ENCODE measurements at regions not wholly inside any gene's neighbourhood (a gene's known extent, or its start where the extent isn't known, plus 50 kb on each side); places are given as distances from the start of the nearest gene placed in this dataset.
"Not testable (repeated sequence)": the region's sequence is repeated elsewhere in the genome, so short reads cannot be mapped to it uniquely, and the experiment has no call there.

DNA sequence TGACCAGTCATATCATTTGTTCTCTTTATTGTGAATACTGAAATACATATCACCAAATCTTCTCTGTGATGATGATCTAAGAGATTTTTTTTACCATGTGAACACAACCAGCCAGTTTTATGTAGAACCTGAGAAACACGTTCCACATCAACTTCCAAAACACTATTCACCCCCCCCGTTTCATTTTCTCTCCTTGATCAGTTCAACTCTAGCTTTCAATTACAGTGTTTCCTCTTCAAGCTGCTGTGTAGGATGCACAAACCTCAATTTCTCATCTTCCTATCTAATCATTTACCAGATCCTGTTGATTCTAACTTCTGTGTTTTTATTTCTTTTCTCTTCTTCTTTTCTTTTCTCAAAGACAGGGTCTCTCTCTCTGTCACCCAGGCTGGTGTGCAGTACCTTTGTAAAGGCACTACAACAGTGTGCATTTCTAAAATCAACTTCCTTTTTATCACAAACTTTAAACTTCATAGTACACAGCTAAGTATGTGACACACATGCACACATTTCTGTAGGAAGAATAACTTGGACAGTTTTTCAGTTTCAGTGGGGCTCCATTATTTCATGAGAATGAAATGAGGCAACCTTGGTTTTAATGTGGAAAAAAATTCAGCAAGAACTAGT, 149.9 kb upstream of the FBXO33 start:
- no peak for DNase-seq (ENCODE audit: low read depth in 2 of 2)

DNA sequence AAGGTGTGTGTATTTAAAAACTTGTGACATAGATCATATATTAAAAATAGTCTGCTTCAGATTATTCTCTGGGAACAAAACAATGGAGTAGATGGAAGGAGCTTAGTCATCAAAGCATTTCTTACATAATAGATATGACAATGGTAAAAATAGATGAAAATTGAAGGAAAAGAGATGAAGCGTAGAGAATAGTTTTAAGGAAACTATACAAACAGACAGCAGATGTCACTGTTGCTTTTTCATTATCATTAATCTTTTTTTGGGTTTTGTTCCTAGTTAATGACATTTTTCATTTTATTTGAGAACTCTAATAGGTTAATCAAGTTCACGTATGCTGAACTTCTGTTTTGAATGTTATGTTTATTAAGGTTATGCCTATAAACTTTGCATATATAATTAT, 149.2 kb upstream of the FBXO33 start:
- no peak for DNase-seq (ENCODE audit: low read depth in 2 of 2)

DNA sequence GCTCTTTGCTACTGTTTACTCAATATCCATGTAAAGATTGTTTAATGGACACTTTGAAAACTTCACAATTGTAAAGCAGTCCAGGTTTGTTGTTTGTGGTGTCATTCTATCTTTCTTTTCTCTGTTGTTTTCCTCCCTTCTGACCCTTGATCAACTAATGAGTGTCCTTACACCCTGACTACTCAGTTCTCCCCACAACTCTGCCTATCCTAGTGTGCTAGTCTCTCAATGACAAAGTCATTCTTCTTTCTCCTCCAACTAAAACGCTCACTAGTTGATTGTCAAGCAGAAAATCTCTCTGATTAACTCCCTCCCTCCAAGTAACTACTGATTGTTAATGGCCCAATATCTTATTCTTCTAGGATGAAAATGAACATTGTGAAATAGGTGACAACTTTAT, 148.5 kb upstream of the FBXO33 start:
- DNase-seq (ENCODE audit: low read depth in 2 of 2), result no peak

DNA sequence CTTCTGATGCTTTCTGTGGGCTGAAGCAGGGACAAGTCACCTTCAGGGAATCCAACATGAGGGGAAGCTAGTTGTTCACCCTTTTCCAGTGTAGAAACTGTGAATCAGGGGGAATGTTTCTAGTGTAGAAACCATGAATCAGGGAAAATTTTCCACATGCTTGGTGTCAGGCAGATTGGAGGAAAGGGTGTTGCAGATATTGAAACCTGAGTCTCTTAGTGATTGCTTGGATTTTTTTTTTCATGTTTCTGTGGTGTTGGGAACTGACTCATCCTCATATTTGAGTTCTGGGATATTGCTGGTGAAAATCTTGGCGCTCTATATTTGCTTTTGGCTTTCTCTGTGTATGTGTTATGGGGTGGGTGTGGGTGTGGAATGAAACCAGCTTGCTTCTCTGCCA, 144.5 kb upstream of the FBXO33 start:
- no peak for DNase-seq (ENCODE audit: low read depth in 2 of 2)

DNA sequence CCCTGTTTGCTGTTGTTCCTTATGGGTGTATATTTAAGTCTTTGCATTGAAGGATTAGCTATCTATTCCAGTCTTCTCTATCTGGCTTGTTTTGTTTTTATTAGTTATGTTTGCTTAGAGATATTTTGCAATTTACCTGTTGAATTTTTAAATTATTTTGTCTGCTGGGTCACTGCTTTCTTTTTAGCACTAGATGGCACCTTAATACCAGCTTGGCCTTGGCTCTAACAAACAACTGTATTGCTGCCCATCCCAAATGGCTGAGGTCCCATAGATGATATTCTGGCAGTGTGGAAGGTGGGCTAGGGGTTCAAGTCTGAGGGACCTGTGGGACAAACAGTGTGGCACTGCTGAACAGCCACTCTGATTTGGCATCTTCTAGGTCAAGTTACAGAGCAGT, 144.0 kb upstream of the FBXO33 start:
- no peak for DNase-seq (ENCODE audit: low read depth in 2 of 2)

DNA sequence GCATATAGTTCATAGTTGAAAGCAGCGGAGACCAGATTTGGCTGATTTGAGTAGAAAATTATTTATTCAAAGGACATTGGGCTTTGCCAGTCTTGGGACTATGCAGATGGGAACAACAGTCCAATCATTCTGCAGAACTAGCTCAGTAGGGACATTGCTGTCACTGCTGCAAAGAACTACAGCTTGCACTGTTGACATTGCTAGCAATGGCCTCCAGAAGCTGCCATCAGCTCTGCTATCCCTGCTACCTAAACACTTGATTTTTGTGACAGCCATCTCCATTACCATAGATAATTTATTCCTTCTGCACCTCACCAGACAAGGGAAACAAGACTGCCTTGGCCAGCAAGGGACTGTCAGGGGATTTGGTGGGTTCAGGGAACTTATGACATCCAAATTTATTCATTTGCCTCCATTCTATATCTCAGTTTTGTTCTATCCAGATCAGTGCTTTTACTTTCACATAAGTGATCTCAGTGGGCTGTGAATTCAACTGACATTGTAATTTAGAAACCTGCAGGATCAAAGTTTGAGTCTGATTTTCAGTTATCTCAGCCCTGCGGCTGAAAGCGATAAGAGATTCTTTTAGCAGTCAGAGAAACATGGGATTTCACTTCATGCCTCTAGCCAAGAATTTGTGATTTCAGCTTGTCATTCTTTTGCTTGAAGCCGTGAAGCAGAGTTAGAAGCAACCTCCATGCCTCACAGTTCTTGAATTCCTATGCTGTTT, 136.7 kb upstream of the FBXO33 start:
- DNase-seq (ENCODE audit: low read depth in 2 of 2), result no peak

DNA sequence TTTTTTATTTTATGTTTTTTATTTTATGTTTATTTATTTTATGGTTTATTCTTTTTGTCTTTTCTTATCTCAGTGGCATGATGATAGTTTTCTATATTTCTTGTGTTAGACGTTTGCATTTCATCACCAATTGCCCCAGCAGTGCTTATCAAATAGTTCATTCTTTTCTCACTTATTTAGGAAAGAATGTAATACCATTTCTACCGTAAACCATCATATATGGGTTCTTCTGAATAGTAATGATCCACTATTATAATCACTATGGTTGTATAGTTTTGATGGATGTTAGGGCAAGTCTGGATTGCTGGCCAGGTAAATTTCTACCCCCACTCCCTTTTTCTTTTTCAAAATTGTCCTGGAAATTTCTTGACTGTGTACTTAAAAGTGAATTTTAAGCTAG, 134.6 kb upstream of the FBXO33 start:
- no peak for DNase-seq (ENCODE audit: low read depth in 2 of 2)

DNA sequence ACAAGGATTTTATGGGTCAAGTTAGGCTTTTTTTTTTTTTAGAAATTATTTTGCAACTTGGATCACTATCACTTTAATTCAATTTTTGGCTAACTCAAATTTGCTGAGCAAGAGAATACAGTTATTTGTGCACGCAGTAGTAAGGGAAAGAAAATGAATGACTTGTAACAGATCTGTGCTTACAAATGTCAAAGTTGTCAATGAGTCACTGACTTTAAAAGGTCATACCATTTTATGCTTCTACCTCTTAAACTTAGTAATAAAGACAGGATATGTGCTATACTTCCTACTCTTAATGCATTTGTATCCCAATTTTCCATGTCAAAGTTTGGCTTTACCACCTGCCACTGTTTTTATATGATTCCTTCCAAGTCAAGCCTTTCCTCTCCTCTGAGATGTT, 131.1 kb upstream of the FBXO33 start:
- DNase-seq (ENCODE audit: low read depth in 2 of 2), result no peak

DNA sequence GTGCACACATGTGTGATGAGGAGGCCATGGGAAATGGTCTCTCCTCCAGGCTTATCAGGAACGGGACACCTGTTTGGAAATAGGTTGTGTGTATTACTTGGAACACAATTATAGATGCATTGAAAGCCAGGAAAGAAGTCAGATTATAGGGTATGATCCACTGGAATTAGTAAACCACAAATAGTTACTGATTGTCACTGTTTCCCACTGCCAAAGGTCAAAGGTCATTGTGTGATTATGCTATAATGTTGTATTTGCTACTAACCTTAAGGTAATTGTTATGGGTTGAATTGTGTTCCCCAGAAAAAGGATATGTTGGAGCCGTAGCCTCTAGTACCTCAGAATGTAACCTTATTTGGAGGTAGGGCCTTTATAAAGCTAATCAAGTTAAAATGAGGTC, 129.9 kb upstream of the FBXO33 start:
- DNase-seq (ENCODE audit: low read depth in 2 of 2), result no peak

DNA sequence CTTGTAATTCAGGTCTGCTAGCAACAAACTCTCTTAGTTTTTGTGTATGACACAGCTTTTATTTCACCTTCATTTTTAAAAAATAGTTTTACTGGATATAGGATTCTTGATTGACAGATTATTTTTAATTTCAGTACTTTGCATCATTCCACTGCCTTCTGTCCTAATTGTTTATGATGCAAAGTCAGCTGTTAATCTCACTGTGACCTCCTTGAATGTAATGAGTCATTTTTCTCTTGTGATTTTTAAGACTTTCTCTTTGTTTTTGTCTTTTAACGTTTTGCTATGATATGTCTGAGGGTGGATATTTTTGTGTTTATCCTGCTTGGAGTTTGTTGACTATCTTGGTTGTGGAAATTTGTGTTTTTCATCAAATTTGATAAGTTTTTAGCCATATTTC, 126.3 kb upstream of the FBXO33 start:
- no peak for DNase-seq (ENCODE audit: low read depth in 2 of 2)

DNA sequence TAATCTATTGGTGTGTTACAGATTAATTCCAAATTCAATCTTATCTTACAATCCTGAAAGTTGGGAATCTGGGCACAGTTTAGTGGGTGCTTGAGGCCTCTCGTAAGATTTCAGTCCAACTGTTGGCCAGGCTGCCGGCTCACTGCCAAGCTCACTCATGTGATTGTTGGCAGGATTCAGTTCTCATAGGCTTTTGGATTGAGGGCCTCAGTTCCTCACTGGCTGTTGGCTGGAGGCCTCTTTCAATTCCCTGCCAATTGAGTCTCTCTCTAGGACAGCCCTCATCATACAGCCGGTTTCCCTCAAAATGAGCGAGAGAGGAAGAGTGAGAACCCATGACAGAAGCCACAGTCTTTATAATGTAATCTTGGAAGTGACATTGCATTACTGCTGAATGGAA, 123.5 kb upstream of the FBXO33 start:
- no peak for DNase-seq (ENCODE audit: low read depth in 2 of 2)

DNA sequence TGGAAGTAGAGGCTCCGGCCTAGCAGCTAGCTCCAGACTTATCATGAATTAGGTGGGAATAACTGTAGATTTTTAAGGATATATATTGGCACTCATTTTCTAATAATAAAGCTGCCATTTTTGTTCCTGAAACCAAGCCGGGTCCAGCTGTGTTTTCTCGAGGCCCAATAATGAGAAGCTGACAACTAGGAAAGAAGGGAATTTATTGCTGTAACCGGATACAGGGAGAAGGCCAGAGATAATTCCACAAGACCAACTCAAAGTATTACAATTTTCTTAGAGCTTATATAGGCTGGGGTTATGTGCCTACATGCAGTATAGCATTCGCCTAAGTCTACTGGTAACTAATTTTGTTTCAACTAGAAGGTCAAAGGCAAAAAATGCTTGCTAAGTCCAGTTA, 122.3 kb upstream of the FBXO33 start:
- no peak for DNase-seq (ENCODE audit: low read depth in 2 of 2)

DNA sequence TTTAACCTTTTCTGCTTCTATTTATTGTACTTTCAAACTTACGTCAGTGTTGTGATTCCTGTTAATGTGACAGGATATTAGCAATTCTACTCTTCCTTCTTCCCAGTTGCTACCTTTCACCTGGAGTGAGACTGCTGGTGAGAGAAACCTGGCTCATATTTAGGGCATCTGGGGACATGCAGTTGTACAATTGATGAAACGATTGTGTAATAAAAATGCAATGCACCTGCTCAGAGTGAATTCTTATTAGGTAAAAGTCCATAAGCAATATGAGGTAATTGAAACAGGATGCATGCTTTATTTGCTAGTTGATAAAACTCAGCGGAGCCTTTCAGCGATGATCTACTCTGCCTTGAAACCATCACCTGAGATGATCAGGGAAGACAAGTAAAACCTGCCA, 116.1 kb upstream of the FBXO33 start:
- DNase-seq (ENCODE audit: low read depth in 2 of 2), result no peak

DNA sequence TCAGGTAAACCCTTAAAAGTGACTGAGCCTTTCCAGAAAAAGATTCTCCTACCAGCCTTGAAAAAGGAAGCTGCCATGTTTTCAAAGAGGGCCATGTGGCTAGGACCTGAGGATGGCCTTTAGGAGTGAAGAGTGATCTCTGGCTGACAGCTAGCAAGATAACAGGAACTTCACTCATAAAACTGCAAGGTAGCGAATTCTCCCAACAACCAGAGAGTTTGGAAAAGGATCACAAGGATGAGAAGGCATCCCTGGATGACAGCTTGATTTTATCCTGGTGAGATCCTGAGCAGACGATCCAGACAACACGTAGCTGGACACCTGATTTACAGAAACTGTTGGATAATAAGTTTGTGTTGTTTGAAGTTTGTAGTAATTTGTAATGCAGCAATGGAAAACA, 115.6 kb upstream of the FBXO33 start:
- no peak for DNase-seq (ENCODE audit: low read depth in 2 of 2)

DNA sequence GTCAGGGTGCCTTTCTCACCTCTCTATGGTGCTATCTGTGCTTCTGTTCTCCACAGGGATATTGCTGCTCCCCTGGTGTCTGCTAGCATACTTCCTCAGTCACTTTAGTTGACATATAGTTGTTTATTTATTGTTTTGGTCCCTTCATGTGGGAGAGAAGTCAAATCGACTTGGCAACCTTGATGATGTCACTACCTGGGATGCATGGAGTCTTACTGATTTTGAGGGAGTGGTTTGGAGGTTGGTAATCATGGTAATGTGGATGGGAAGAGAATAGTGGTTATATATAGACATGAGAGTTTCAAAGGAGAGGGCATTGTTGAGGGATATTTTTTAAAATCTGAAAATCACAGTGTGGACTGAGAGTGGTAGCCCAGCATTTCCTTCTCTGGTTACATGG, 73.6 kb upstream of the FBXO33 start:
- DNase-seq (ENCODE audit: low read depth in 2 of 2), result no peak

DNA sequence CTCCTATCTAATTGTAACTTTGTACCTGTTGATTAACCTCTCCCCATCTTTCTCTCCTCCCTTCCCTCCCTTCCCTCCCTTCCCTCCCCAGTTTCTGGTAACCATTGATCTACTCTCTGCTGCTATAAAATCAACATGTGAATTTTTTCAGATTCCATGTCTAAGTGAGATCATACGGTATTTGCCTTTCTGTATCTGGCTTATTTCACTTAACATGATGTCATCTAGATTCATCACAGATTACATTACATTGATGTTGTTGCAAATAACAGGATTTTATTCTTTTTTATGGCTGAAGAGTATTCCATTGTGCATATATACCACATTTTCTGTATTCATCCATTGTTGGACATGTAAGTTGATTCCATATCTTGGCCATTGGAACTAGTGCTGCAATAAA, 68.0 kb upstream of the FBXO33 start:
- DNase-seq (ENCODE audit: low read depth in 2 of 2), result no peak

DNA sequence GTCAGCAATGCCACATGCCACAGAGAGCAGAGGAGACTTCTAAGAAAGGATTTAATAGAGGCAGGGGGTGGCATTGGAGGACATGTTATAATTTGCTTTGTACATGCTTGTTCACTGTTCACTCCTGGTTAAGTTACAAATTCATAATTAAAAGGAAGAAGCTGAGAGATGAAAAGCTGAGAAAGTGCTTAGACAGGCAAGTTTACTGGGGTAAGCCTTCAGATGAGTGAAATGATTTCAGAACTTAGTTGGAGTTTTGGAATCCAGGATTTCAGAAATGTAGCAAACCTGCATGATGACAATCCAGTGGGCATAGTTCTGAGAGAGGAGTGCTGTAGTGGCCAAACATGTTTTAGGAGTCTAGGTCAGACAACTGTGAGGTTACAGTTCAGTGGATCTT, 67.3 kb upstream of the FBXO33 start:
- DNase-seq (ENCODE audit: low read depth in 2 of 2), result no peak

DNA sequence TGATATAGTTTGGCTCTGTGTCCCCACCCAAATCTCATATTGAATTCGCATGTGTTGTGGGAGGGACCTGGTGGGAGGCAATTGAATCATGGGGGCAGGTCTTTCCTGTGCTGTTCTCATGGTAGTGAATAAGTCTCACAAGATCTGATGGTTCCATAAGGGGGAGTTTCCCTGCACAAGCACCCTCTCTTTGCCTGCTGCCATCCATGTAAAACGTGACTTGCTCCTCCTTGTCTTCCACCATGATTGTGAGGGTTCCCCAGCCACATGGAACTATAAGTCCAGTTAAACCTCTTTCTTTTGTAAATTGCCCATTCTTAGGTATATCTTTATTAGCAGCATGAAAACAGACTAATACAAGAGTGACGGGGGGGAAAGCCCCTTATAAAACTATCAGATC, 65.4 kb upstream of the FBXO33 start:
- DNase-seq (ENCODE audit: low read depth in 2 of 2), result not testable (repeated sequence)

DNA sequence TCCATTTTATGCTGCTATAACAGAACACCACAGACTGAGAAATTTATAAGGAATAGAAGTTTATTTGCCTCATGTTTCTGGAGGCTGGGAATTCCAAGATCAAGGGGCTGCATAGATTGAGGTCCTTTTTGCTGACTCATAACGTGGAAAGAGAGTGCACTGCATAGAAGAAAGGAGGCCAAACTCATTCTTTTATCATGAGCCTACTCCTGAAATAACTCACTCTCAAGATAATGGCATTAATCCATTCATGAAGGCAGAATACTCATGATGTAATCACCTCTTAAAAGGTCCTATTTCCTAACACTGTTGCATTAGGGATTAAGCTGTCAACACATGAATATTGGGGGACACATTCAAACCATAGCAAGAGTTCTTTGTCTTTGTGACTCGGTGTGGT, 60.0 kb upstream of the FBXO33 start:
- no peak for DNase-seq (ENCODE audit: low read depth in 2 of 2)

DNA sequence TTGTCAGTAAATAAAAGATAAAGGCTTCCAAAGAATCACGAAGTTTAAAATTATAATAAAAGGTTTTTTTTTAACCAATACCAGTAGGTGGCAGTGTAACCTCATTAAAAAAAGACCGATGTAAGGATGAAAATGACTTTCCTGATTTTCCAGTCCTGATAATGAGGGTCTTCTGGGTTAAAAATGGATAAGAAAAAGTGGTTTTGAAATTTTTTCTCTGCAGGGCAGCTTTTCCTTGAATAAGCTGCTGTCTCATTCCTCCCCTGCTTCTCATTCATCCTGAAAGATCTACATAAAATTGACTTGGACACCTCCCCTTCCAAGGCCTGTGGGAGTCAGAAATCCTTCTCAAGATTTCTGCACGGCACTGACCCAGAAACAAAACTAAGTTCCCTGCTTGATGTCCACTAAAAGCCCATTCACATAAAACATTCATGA, 58.9 kb upstream of the FBXO33 start:
- DNase-seq (ENCODE audit: low read depth in 2 of 2), result no peak

DNA sequence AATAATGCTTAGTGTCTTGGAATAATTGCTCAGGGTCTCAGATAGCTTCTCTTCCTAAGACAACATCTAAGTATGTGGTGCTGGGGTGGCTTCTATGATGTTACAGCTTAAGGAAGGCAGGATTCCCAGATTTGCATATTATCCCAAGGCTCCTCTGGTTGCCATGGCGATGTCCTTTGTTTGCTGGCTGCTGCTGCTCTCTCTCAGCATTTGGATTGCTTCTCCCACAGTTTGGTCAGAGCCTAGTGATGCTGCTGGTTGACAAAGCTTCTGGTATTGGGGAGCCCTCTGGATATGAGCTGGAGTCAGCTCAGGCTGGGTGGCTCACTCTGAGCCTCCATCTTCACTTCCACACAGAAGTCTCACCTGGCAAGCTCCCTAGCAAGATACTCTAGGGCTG, 56.4 kb upstream of the FBXO33 start:
- no peak for DNase-seq (ENCODE audit: low read depth in 2 of 2)

DNA sequence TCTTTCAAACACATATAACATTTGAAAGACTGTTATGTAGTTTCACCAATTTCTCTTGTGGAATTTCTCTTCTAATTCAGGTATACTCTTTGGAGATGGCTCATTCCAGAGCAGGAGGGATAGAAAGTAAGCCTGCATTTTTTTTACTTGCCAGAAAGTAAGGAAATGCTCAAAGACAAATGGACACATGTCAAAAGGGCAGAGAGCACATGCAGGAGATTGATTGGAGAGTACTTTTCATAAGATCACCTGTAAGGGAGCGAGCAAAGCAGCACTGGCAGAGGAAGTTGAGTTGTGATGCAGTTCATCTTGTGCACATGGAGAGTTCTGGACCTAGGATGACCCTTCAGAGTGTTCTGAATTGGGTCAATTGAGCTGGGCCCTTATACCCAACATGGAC, 51.4 kb upstream of the FBXO33 start:
- DNase-seq (ENCODE audit: low read depth in 2 of 2), result no peak
